Liver (tissue), 8 donors: ENCODE measurements at regions not wholly inside any gene's neighbourhood (a gene's known extent, or its start where the extent isn't known, plus 50 kb on each side); places are given as distances from the start of the nearest gene placed in this dataset.

ENCODE experiments used
- DNase-seq: peaks from one replicate; pipeline ENCODE4 v3.0.0-alpha.2; 2017; ENCODE audit warnings: low spot score
- H3K27ac ChIP-seq, 2 donors: one replicate each; pipeline ENCODE4 v1.7.0; 2013; ENCODE audit warnings: inconsistent platforms in 2 of 2, low read length in 2 of 2, control low read depth in 1 of 2, low read depth in 1 of 2, mild to moderate bottlenecking in 1 of 2
- H3K27me3 ChIP-seq, 4 donors: one replicate each; pipeline versions ENCODE4 v1.6.1 to v1.7.0; 2013; ENCODE audit warnings: low read length in 3 of 4, inconsistent platforms in 1 of 4, mild to moderate bottlenecking in 1 of 4, moderate library complexity in 1 of 4; ENCODE audit not compliant: control insufficient read depth in 4 of 4, insufficient read depth in 4 of 4
- H3K36me3 ChIP-seq, 4 donors: one replicate each; pipeline versions ENCODE4 v1.6.1 to v1.7.0; 2013; ENCODE audit warnings: low read length in 3 of 4, mild to moderate bottlenecking in 3 of 4, low read depth in 1 of 4, moderate library complexity in 1 of 4; ENCODE audit not compliant: control insufficient read depth in 4 of 4, insufficient read depth in 3 of 4
- H3K4me1 ChIP-seq, 4 donors: one replicate each; pipeline versions ENCODE4 v1.6.1 to v1.7.0; 2013; ENCODE audit warnings: low read length in 3 of 4, mild to moderate bottlenecking in 3 of 4, moderate library complexity in 1 of 4; ENCODE audit not compliant: control insufficient read depth in 4 of 4, insufficient read depth in 4 of 4
- H3K4me3 ChIP-seq, 3 donors: one replicate each; pipeline versions ENCODE4 v1.6.1 to v1.7.0; 2013; ENCODE audit warnings: low read length in 3 of 3, control low read depth in 1 of 3, low read depth in 1 of 3, mild to moderate bottlenecking in 1 of 3
- H3K9ac ChIP-seq, 2 donors: one replicate each; pipeline ENCODE4 v1.7.0; 2013; ENCODE audit warnings: low read length in 2 of 2, mild to moderate bottlenecking in 2 of 2, moderate library complexity in 2 of 2, control low read depth in 1 of 2, low read depth in 1 of 2
- H3K9me3 ChIP-seq, 4 donors: one replicate each; pipeline versions ENCODE4 v1.6.1 to v1.7.0; 2013; ENCODE audit warnings: low read length in 3 of 4; ENCODE audit not compliant: control insufficient read depth in 4 of 4
- EGR1 ChIP-seq, 2 donors: IDR thresholded peaks; 2 replicates each; pipeline ENCODE4 v1.6.1; 2016 to 2018; ENCODE audit warnings: antibody characterized with exemption in 2 of 2, low read depth in 2 of 2
- FOXA1 ChIP-seq: IDR thresholded peaks from 2 replicates; pipeline ENCODE4 v1.6.1; 2016; ENCODE audit warnings: antibody characterized with exemption
- FOXA2 ChIP-seq: IDR thresholded peaks from 2 replicates; pipeline ENCODE4 v1.6.1; 2016; ENCODE audit warnings: antibody characterized with exemption
- GABPA ChIP-seq, 2 donors: IDR thresholded peaks in 1 of 2; conservative IDR thresholded peaks in 1 of 2; 2 replicates each; pipeline ENCODE4 v1.6.1; 2016; ENCODE audit warnings: antibody characterized with exemption in 2 of 2, mild to moderate bottlenecking in 1 of 2, moderate library complexity in 1 of 2
- HNF4A ChIP-seq, 2 donors: conservative IDR thresholded peaks; 2 replicates each; pipeline ENCODE4 v1.6.1; 2016; ENCODE audit warnings: antibody characterized with exemption in 2 of 2, mild to moderate bottlenecking in 2 of 2
- HNF4G ChIP-seq: IDR thresholded peaks from 2 replicates; pipeline ENCODE4 v1.6.1; 2016; ENCODE audit warnings: antibody characterized with exemption
- JUND ChIP-seq, 2 donors: IDR thresholded peaks; 2 replicates each; pipeline ENCODE4 v1.6.1; 2016; ENCODE audit warnings: antibody characterized with exemption in 2 of 2
- NR2F2 ChIP-seq: IDR thresholded peaks from 2 replicates; pipeline ENCODE4 v1.6.1; 2016; ENCODE audit warnings: antibody characterized with exemption
- RAD21 ChIP-seq, 2 donors: IDR thresholded peaks; 2 replicates each; pipeline ENCODE4 v1.6.1; 2016; ENCODE audit warnings: antibody characterized with exemption in 2 of 2, mild to moderate bottlenecking in 2 of 2
- REST ChIP-seq: IDR thresholded peaks from 2 replicates; pipeline ENCODE4 v1.6.1; 2016; ENCODE audit warnings: antibody characterized with exemption, mild to moderate bottlenecking
- RXRA ChIP-seq, 2 donors: IDR thresholded peaks; 2 replicates each; pipeline ENCODE4 v1.6.1; 2017 to 2018; ENCODE audit warnings: antibody characterized with exemption in 2 of 2, mild to moderate bottlenecking in 1 of 2
- SP1 ChIP-seq: IDR thresholded peaks from 2 replicates; pipeline ENCODE4 v1.6.1; 2018; ENCODE audit warnings: antibody characterized with exemption, mild to moderate bottlenecking
- TAF1 ChIP-seq: conservative IDR thresholded peaks from 2 replicates; pipeline ENCODE4 v1.6.1; 2016; ENCODE audit warnings: antibody characterized with exemption, mild to moderate bottlenecking
- YY1 ChIP-seq: IDR thresholded peaks from 2 replicates; pipeline ENCODE4 v1.6.1; 2016; ENCODE audit warnings: antibody characterized with exemption, mild to moderate bottlenecking
- WGBS: extraction: QIAGEN DNeasy Blood & Tissue Kit; methylation state at CpG from one replicate; pipeline ENCODE4 v1.1.7; 2013; 5-methylcytosine and 5-hydroxymethylcytosine counted together
- TF ChIP-seq, protein P1 (sequence below): IDR thresholded peaks from 2 replicates; pipeline ENCODE4 v1.6.1; 2016; ENCODE audit warnings: antibody characterized with exemption
- TF ChIP-seq, protein P2 (sequence below): IDR thresholded peaks from 2 replicates; pipeline ENCODE4 v1.6.1; 2016; ENCODE audit warnings: antibody characterized with exemption
- TF ChIP-seq, protein P3 (sequence below): fragments of 150-350 bp; IDR thresholded peaks from 2 replicates; pipeline ENCODE4 v1.5.1; 2017; ENCODE audit warnings: improper control_type of control experiment, low read depth, low read length; ENCODE audit not compliant: missing input control
- TF ChIP-seq, protein P4 (sequence below): IDR thresholded peaks from 2 replicates; pipeline ENCODE4 v1.6.1; 2016; ENCODE audit warnings: antibody characterized with exemption
- donor health status: healthy.
- donor health status: healthy.
- donor health status: healthy.
- donor health status: healthy.
- donor health status: healthy.

GRCh38 chr3:166457382-166457781, 620.2 kb upstream of the BCHE start:
- no peaks in the 10 kb centered on the region for H3K9me3 ChIP-seq
- TF ChIP-seq FOXA1 (no peak), FOXA2 (no peak), RAD21 (IDR thresholded peaks at IDR 0.05) (no peak), NR2F2 (no peak), HNF4A (conservative IDR thresholded peaks at IDR 0.05) (no peak), TAF1 (no peak), YY1 (no peak)
- TF ChIP-seq, protein P1, sequence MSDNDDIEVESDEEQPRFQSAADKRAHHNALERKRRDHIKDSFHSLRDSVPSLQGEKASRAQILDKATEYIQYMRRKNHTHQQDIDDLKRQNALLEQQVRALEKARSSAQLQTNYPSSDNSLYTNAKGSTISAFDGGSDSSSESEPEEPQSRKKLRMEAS: no peak
- DNase-seq: no peak
- H3K27me3 ChIP-seq: no peaks in the 10 kb centered on the region
- 85% methylated on average over 3 of the region's 3 CpGs for WGBS
- H3K4me3 ChIP-seq: no peak overlapping the region
- no peaks in the 10 kb centered on the region for H3K4me1 ChIP-seq
- no peak overlapping the region for H3K9ac ChIP-seq
- no peak overlapping the region for H3K27ac ChIP-seq
- H3K36me3 ChIP-seq: no peaks in the 10 kb centered on the region

DNA sequence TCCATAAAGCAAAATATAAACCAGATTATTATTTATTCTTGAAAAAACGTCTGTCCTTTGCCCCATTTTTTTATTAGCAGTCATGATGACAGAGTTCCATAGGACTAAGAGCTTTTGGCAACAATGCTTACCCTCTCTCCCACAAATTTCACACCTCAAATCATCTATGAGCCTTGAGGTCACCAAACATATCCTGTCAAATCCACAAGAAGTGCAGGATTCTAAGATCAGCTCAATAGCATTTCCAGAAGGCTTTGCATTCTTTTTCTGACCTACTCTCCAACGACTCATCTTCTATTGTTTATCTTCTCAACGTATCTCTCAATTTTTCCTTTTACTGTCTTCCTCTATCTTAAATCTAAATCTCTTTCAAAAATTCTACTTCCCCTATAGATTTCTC, 619.1 kb upstream of the BCHE start:
- H3K27me3 ChIP-seq: no peaks in the 10 kb centered on the region
- no peak overlapping the region for H3K27ac ChIP-seq
- H3K36me3 ChIP-seq: no peaks in the 10 kb centered on the region
- no peak for DNase-seq
- WGBS: 61% methylated on average over 3 of the region's 3 CpGs
- H3K4me3 ChIP-seq: no peak overlapping the region
- no peaks in the 10 kb centered on the region for H3K4me1 ChIP-seq
- H3K9ac ChIP-seq: no peak overlapping the region
- TF ChIP-seq, protein P2, sequence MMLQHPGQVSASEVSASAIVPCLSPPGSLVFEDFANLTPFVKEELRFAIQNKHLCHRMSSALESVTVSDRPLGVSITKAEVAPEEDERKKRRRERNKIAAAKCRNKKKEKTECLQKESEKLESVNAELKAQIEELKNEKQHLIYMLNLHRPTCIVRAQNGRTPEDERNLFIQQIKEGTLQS: no peak
- no peak for TF ChIP-seq HNF4G
- no peak for TF ChIP-seq TAF1
- TF ChIP-seq, protein P3, sequence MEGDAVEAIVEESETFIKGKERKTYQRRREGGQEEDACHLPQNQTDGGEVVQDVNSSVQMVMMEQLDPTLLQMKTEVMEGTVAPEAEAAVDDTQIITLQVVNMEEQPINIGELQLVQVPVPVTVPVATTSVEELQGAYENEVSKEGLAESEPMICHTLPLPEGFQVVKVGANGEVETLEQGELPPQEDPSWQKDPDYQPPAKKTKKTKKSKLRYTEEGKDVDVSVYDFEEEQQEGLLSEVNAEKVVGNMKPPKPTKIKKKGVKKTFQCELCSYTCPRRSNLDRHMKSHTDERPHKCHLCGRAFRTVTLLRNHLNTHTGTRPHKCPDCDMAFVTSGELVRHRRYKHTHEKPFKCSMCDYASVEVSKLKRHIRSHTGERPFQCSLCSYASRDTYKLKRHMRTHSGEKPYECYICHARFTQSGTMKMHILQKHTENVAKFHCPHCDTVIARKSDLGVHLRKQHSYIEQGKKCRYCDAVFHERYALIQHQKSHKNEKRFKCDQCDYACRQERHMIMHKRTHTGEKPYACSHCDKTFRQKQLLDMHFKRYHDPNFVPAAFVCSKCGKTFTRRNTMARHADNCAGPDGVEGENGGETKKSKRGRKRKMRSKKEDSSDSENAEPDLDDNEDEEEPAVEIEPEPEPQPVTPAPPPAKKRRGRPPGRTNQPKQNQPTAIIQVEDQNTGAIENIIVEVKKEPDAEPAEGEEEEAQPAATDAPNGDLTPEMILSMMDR: no peak
- TF ChIP-seq, protein P1: no peak
- TF ChIP-seq FOXA2: no peak
- no peak for TF ChIP-seq JUND (IDR thresholded peaks at IDR 0.05)
- no peak for TF ChIP-seq RXRA (IDR thresholded peaks at IDR 0.05)
- no peak for TF ChIP-seq FOXA1
- TF ChIP-seq HNF4A (conservative IDR thresholded peaks at IDR 0.05): no peak
- TF ChIP-seq GABPA (IDR thresholded peaks at IDR 0.05 in 1 of 2, conservative IDR thresholded peaks at IDR 0.05 in 1 of 2): no peak
- TF ChIP-seq NR2F2: no peak
- TF ChIP-seq, protein P4, sequence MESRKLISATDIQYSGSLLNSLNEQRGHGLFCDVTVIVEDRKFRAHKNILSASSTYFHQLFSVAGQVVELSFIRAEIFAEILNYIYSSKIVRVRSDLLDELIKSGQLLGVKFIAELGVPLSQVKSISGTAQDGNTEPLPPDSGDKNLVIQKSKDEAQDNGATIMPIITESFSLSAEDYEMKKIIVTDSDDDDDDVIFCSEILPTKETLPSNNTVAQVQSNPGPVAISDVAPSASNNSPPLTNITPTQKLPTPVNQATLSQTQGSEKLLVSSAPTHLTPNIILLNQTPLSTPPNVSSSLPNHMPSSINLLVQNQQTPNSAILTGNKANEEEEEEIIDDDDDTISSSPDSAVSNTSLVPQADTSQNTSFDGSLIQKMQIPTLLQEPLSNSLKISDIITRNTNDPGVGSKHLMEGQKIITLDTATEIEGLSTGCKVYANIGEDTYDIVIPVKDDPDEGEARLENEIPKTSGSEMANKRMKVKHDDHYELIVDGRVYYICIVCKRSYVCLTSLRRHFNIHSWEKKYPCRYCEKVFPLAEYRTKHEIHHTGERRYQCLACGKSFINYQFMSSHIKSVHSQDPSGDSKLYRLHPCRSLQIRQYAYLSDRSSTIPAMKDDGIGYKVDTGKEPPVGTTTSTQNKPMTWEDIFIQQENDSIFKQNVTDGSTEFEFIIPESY: no peak
- no peak for TF ChIP-seq RAD21 (IDR thresholded peaks at IDR 0.05)
- no peak for TF ChIP-seq SP1
- TF ChIP-seq REST: no peak
- TF ChIP-seq YY1: no peak
- TF ChIP-seq EGR1 (IDR thresholded peaks at IDR 0.05; ENCODE audit: low read depth in 2 of 2): no peak
- H3K9me3 ChIP-seq: no peaks in the 10 kb centered on the region
